HEK293 (cell line): ENCODE measurements at regions not wholly inside any gene's neighbourhood (a gene's known extent, or its start where the extent isn't known, plus 50 kb on each side); places are given as distances from the start of the nearest gene placed in this dataset.

Source experiments
- KLF16 ChIP-seq: fragments of 450-650 bp; formaldehyde crosslinking; IDR thresholded peaks from 2 replicates; pipeline ENCODE4 v1.5.1; 2017; ENCODE audit warnings: missing biosample characterization, missing genetic modification characterization
- TCF7L2 ChIP-seq: IDR thresholded peaks from 2 replicates; pipeline ENCODE4 v1.6.1; 2011; ENCODE audit warnings: low read depth, mild to moderate bottlenecking, inconsistent platforms, low read length, moderate library complexity, borderline replicate concordance
- ZBTB21 ChIP-seq: fragments of 450-650 bp; formaldehyde crosslinking; IDR thresholded peaks from 2 replicates; pipeline ENCODE4 v1.5.1; 2017; ENCODE audit warnings: missing biosample characterization, missing genetic modification characterization
- ZNF274 ChIP-seq, 2 experiments: fragments of 200-500 bp in 1 of 2; fragments of 450-650 bp in 1 of 2; sonication (Bioruptor generic) in 1 of 2; formaldehyde crosslinking in 1 of 2; IDR thresholded peaks; 2 replicates each; pipeline versions ENCODE4 v1.5.1 to v1.6.1; 2014 to 2016; ENCODE audit warnings: borderline replicate concordance in 1 of 2, inconsistent platforms in 1 of 2, low read length in 1 of 2, missing biosample characterization in 1 of 2, missing genetic modification characterization in 1 of 2
- ZNF621 ChIP-seq: fragments of 450-650 bp; formaldehyde crosslinking; IDR thresholded peaks from 2 replicates; pipeline ENCODE4 v1.5.1; 2017; ENCODE audit warnings: missing biosample characterization, missing genetic modification characterization
- ZNF747 ChIP-seq: fragments of 450-650 bp; formaldehyde crosslinking; IDR thresholded peaks from 2 replicates; pipeline ENCODE4 v1.5.1; 2016; ENCODE audit warnings: missing biosample characterization, missing genetic modification characterization
- TF ChIP-seq, protein P1 (sequence below): fragments of 450-650 bp; formaldehyde crosslinking; IDR thresholded peaks from 2 replicates; pipeline ENCODE4 v1.5.1; 2016; ENCODE audit warnings: missing biosample characterization, missing genetic modification characterization
- TF ChIP-seq, protein P2 (sequence below): fragments of 450-650 bp; formaldehyde crosslinking; IDR thresholded peaks from 2 replicates; pipeline ENCODE4 v1.5.1; 2016; ENCODE audit warnings: missing biosample characterization, missing genetic modification characterization

DNA sequence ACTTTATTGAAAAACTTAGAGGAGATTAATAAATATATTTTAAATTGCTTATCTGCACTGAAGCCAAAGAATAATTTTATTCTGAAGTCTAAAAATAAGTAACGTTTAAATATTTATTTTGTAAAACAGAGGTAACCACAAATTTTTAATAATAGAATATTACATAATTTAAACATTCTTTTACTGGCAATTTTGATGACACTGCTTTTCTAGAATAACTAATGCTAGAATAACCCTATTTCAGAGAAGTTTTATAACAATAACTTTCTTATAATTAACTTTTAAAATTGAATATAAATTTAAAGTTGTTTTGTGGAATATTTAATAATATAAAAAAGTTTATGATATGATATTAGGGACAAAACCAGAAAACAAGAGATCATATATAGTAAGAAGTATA, 409.6 kb upstream of the KCNMB2 start:
- TF ChIP-seq ZBTB21 (tag by site-specific recombination) (no peak), ZNF274 (IDR thresholded peaks at IDR 0.05; ENCODE audit: low read length) (no peak), ZNF274 (tag by site-specific recombination; IDR thresholded peaks at IDR 0.05; ENCODE audit: borderline replicate concordance) (no peak), ZNF747 (tag by site-specific recombination) (no peak), ZNF621 (no peak), TCF7L2 (no peak), KLF16 (no peak)
- TF ChIP-seq, protein P1, sequence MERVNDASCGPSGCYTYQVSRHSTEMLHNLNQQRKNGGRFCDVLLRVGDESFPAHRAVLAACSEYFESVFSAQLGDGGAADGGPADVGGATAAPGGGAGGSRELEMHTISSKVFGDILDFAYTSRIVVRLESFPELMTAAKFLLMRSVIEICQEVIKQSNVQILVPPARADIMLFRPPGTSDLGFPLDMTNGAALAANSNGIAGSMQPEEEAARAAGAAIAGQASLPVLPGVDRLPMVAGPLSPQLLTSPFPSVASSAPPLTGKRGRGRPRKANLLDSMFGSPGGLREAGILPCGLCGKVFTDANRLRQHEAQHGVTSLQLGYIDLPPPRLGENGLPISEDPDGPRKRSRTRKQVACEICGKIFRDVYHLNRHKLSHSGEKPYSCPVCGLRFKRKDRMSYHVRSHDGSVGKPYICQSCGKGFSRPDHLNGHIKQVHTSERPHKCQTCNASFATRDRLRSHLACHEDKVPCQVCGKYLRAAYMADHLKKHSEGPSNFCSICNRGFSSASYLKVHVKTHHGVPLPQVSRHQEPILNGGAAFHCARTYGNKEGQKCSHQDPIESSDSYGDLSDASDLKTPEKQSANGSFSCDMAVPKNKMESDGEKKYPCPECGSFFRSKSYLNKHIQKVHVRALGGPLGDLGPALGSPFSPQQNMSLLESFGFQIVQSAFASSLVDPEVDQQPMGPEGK = no peak
- TF ChIP-seq, protein P2, sequence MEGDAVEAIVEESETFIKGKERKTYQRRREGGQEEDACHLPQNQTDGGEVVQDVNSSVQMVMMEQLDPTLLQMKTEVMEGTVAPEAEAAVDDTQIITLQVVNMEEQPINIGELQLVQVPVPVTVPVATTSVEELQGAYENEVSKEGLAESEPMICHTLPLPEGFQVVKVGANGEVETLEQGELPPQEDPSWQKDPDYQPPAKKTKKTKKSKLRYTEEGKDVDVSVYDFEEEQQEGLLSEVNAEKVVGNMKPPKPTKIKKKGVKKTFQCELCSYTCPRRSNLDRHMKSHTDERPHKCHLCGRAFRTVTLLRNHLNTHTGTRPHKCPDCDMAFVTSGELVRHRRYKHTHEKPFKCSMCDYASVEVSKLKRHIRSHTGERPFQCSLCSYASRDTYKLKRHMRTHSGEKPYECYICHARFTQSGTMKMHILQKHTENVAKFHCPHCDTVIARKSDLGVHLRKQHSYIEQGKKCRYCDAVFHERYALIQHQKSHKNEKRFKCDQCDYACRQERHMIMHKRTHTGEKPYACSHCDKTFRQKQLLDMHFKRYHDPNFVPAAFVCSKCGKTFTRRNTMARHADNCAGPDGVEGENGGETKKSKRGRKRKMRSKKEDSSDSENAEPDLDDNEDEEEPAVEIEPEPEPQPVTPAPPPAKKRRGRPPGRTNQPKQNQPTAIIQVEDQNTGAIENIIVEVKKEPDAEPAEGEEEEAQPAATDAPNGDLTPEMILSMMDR (tag by site-specific recombination) = no peak
